H1 (cell line): ENCODE measurements at regions not wholly inside any gene's neighbourhood (a gene's known extent, or its start where the extent isn't known, plus 50 kb on each side); places are given as distances from the start of the nearest gene placed in this dataset.

ENCODE experiments used
- CTCF ChIA-PET: fragments of 300-600 bp; sonication (Branson Sonifier 250); formaldehyde crosslinking; loops from one replicate; lab custom pipeline; 2021; ENCODE audit not compliant: partially characterized antibody; lab: Charles Lee
- POLR2A ChIA-PET: fragments of 300-600 bp; sonication (Branson Sonifier 250); formaldehyde crosslinking; loops from one replicate; lab custom pipeline; 2021; ENCODE audit warnings: inconsistent platforms; ENCODE audit not compliant: partially characterized antibody; lab: Charles Lee
- DNase-seq, 2 experiments: peaks; one replicate each; pipeline versions ENCODE4 v3.0.0 to v3.0.0-alpha.2; 2010 to 2022; ENCODE audit warnings: low spot score in 2 of 2, low read depth in 1 of 2, mixed read lengths in 1 of 2
- FAIRE-seq: peaks from 2 replicates; lab custom pipeline; 2011; peaks lifted over from hg19 to GRCh38; lab: Jason Lieb, UNC
- H2AFZ ChIP-seq: 2 replicates; pipeline ENCODE4 v1.8.1; 2012; ENCODE audit warnings: low read length, inconsistent platforms
- H2AK5ac ChIP-seq: 2 replicates; pipeline ENCODE4 v1.6.1; 2013; ENCODE audit warnings: low read depth, low read length
- H2BK120ac ChIP-seq: replicated peaks from 2 replicates; pipeline ENCODE3; 2013; ENCODE audit warnings: low read depth, low read length, inconsistent platforms
- H2BK12ac ChIP-seq: 2 replicates; pipeline ENCODE4 v1.6.1; 2013; ENCODE audit warnings: low read depth, low read length
- H2BK15ac ChIP-seq: 2 replicates; pipeline ENCODE4 v1.6.1; 2013; ENCODE audit warnings: low read length
- H2BK20ac ChIP-seq: 2 replicates; pipeline ENCODE4 v1.6.1; 2013; ENCODE audit warnings: low read length
- H2BK5ac ChIP-seq: 2 replicates; pipeline ENCODE4 v1.6.1; 2013; ENCODE audit warnings: low read depth, low read length
- H3K14ac ChIP-seq: 2 replicates; pipeline ENCODE4 v1.6.1; 2013; ENCODE audit warnings: inconsistent platforms; ENCODE audit not compliant: insufficient read length
- H3K18ac ChIP-seq: 2 replicates; pipeline ENCODE4 v1.6.1; 2013; ENCODE audit warnings: low read length; ENCODE audit errors: extremely low read depth
- H3K23ac ChIP-seq: 2 replicates; pipeline ENCODE4 v1.6.1; 2013; ENCODE audit warnings: inconsistent platforms; ENCODE audit not compliant: insufficient read length
- H3K23me2 ChIP-seq: 2 replicates; pipeline ENCODE4 v1.6.1; 2013; ENCODE audit warnings: low read depth, low read length
- H3K27ac ChIP-seq: 2 replicates; pipeline ENCODE4 v1.6.1; 2011; ENCODE audit warnings: low read depth, low read length, inconsistent platforms
- H3K27me3 ChIP-seq, 4 experiments: replicated peaks in 1 of 4; 1 replicate in 1 of 4; 2 replicates in 3 of 4; pipeline versions ENCODE4 v1.6.1 to v1.8.1; 2011 to 2013; ENCODE audit warnings: low read length in 3 of 4, mild to moderate bottlenecking in 3 of 4, inconsistent platforms in 2 of 4, mixed read lengths in 2 of 4, moderate library complexity in 1 of 4; ENCODE audit not compliant: control insufficient read depth in 3 of 4, insufficient read depth in 3 of 4; ENCODE audit errors: extremely low read depth in 1 of 4
- H3K36me3 ChIP-seq, 4 experiments: 2 replicates each; pipeline versions ENCODE4 v1.6.1 to v1.8.1; 2011 to 2013; ENCODE audit warnings: mild to moderate bottlenecking in 4 of 4, low read length in 3 of 4, moderate library complexity in 2 of 4, control low read depth in 1 of 4, inconsistent platforms in 1 of 4; ENCODE audit not compliant: insufficient read depth in 4 of 4, control insufficient read depth in 2 of 4
- H3K4ac ChIP-seq: replicated peaks from 2 replicates; pipeline ENCODE3; 2013; ENCODE audit warnings: low read length, low read depth, mixed read lengths, inconsistent platforms; ENCODE audit not compliant: insufficient read length
- H3K4me1 ChIP-seq, 4 experiments: replicated peaks in 1 of 4; 1 replicate in 1 of 4; 2 replicates in 3 of 4; pipeline versions ENCODE4 v1.6.1 to v1.8.1; 2011 to 2013; ENCODE audit warnings: low read length in 3 of 4, inconsistent platforms in 2 of 4, mixed read lengths in 1 of 4; ENCODE audit not compliant: insufficient read depth in 4 of 4, control insufficient read depth in 3 of 4
- H3K4me2 ChIP-seq, 2 experiments: 2 replicates each; pipeline versions ENCODE4 v1.6.1 to v1.8.1; 2011 to 2013; ENCODE audit warnings: low read depth in 2 of 2, low read length in 2 of 2, control low read depth in 1 of 2, inconsistent platforms in 1 of 2, mild to moderate bottlenecking in 1 of 2; ENCODE audit not compliant: insufficient read depth in 1 of 2
- H3K4me3 ChIP-seq, 4 experiments: fragments of 200-600, 300-600 bp in 1 of 4; sonication (generic), shearing (Covaris generic), sonication (Bioruptor Twin) in 1 of 4; 2 replicates each; pipeline versions ENCODE4 v1.5.1 to v1.8.1; 2011 to 2016; ENCODE audit warnings: low read length in 4 of 4, low read depth in 3 of 4, control low read depth in 2 of 4, inconsistent platforms in 2 of 4, mild to moderate bottlenecking in 2 of 4, mixed read lengths in 1 of 4, moderate library complexity in 1 of 4; ENCODE audit not compliant: insufficient read depth in 2 of 4; ENCODE audit errors: extremely low read depth in 1 of 4
- H3K56ac ChIP-seq: replicated peaks from 2 replicates; pipeline ENCODE3; 2013; ENCODE audit warnings: low read depth, mild to moderate bottlenecking, mixed read lengths, low read length, inconsistent platforms; ENCODE audit not compliant: insufficient read length
- H3K79me1 ChIP-seq: 2 replicates; pipeline ENCODE4 v1.6.1; 2013; ENCODE audit warnings: low read depth, low read length, control low read depth
- H3K79me2 ChIP-seq, 2 experiments: 2 replicates each; pipeline versions ENCODE4 v1.6.1 to v1.8.1; 2012 to 2013; ENCODE audit warnings: low read length in 2 of 2, mild to moderate bottlenecking in 2 of 2, inconsistent platforms in 1 of 2; ENCODE audit not compliant: insufficient read depth in 2 of 2, control insufficient read depth in 1 of 2
- H3K9ac ChIP-seq, 4 experiments: replicated peaks in 1 of 4; 1 replicate in 1 of 4; 2 replicates in 3 of 4; pipeline versions ENCODE4 v1.6.1 to v1.8.1; 2011 to 2013; ENCODE audit warnings: low read depth in 3 of 4, low read length in 3 of 4, control low read depth in 2 of 4, mild to moderate bottlenecking in 2 of 4, moderate library complexity in 2 of 4, inconsistent platforms in 1 of 4; ENCODE audit errors: extremely low read depth in 1 of 4
- H3K9me3 ChIP-seq, 2 experiments: 2 replicates each; pipeline versions ENCODE4 v1.6.1 to v1.8.1; 2012 to 2013; ENCODE audit warnings: mild to moderate bottlenecking in 2 of 2, moderate library complexity in 2 of 2, control low read depth in 1 of 2, inconsistent platforms in 1 of 2, low read depth in 1 of 2, low read length in 1 of 2, mixed read lengths in 1 of 2; ENCODE audit not compliant: insufficient read depth in 2 of 2
- H4K20me1 ChIP-seq, 2 experiments: replicated peaks in 1 of 2; 2 replicates each; pipeline versions ENCODE3 to v1.8.1; 2011 to 2013; ENCODE audit warnings: inconsistent platforms in 2 of 2, low read length in 2 of 2, mild to moderate bottlenecking in 1 of 2; ENCODE audit not compliant: insufficient read depth in 2 of 2, control insufficient read depth in 1 of 2
- H4K5ac ChIP-seq: 2 replicates; pipeline ENCODE4 v1.6.1; 2013; ENCODE audit warnings: low read length, low read depth, mixed read lengths, inconsistent platforms; ENCODE audit not compliant: insufficient read length
- H4K8ac ChIP-seq: 2 replicates; pipeline ENCODE4 v1.8.0; 2013; ENCODE audit warnings: mild to moderate bottlenecking, moderate library complexity, low read length, inconsistent platforms; ENCODE audit not compliant: insufficient read depth; ENCODE audit errors: extremely low read depth
- H4K91ac ChIP-seq: replicated peaks from 2 replicates; pipeline ENCODE3; 2013; ENCODE audit warnings: low read length, mixed read lengths, inconsistent platforms; ENCODE audit not compliant: insufficient read length
- BRCA1 ChIP-seq: IDR thresholded peaks from 2 replicates; pipeline ENCODE4 v1.6.1; 2012; ENCODE audit warnings: low read depth, low read length, improper control_type of control experiment
- CTBP2 ChIP-seq: IDR thresholded peaks from 2 replicates; pipeline ENCODE4 v1.7.0; 2011; ENCODE audit warnings: borderline replicate concordance, mild to moderate bottlenecking, moderate library complexity, mixed read lengths, low read length; ENCODE audit not compliant: insufficient read depth, insufficient read length
- EGR1 ChIP-seq: IDR thresholded peaks from 2 replicates; pipeline ENCODE4 v1.6.1; 2011; ENCODE audit warnings: low read depth, low read length, borderline replicate concordance
- HDAC6 ChIP-seq: IDR thresholded peaks from one replicate; pipeline ENCODE4 v1.7.1; 2012; ENCODE audit warnings: low read depth, mild to moderate bottlenecking, inconsistent platforms, low read length, moderate library complexity
- KDM1A ChIP-seq: fragments of 200-600, 300-600 bp; sonication (generic); IDR thresholded peaks from 2 replicates; pipeline ENCODE4 v1.7.1; 2016; ENCODE audit warnings: mild to moderate bottlenecking, low read length, borderline replicate concordance
- RAD21 ChIP-seq, 2 experiments: IDR thresholded peaks in 1 of 2; conservative IDR thresholded peaks in 1 of 2; 2 replicates each; pipeline ENCODE4 v1.6.1; 2011; ENCODE audit warnings: low read depth in 2 of 2, low read length in 2 of 2, improper control_type of control experiment in 1 of 2, inconsistent platforms in 1 of 2, mild to moderate bottlenecking in 1 of 2, moderate library complexity in 1 of 2
- RXRA ChIP-seq: IDR thresholded peaks from 2 replicates; pipeline ENCODE4 v1.6.1; 2011; ENCODE audit warnings: low read depth, mild to moderate bottlenecking, low read length, moderate library complexity; ENCODE audit not compliant: insufficient read depth
- TEAD4 ChIP-seq: IDR thresholded peaks from 2 replicates; pipeline ENCODE4 v1.6.1; 2012; ENCODE audit warnings: low read depth, low read length, inconsistent platforms, mixed read lengths
- WGBS, 2 experiments: shearing (Covaris generic) in 1 of 2; methylation state at CpG; one replicate each; pipeline versions ENCODE4 v1.1.6 to v1.1.7; 2013 to 2015; ENCODE audit warnings: low lambda C conversion rate in 2 of 2, mixed read lengths in 2 of 2, inconsistent platforms in 1 of 2, low coverage in 1 of 2, missing lambda C conversion rate in 1 of 2; ENCODE audit not compliant: insufficient replicate concordance in 2 of 2, insufficient coverage in 1 of 2, insufficient read length in 1 of 2; ENCODE audit errors: extremely low coverage in 1 of 2, missing lambda C conversion rate in 1 of 2; 5-methylcytosine and 5-hydroxymethylcytosine counted together
- TF ChIP-seq, protein P1 (sequence below): IDR thresholded peaks from 2 replicates; pipeline ENCODE4 v1.6.1; 2012; ENCODE audit warnings: inconsistent platforms

DNA sequence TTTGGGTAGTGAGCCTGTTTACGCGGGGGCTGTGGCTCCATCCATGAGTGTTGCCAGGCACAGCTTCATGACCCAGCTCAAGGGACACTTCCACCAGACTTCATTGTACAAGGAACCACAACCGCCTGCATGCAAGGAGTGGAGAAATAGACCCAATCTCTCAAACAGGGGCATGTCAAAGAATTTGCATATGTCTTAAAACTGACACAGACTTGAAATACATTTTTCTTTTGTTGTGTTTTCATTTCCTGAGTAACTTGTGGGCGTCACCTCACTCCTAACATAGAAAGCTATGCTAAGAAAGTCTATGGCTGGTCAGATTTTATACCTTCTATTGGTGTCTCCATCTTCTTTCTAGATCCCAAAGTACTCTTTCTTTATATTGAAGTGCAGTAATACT is 266.2 kb upstream of the RNF32 start:
- no peak overlapping the region for H3K18ac ChIP-seq
- no peak overlapping the region for H3K27ac ChIP-seq
- WGBS, 2 experiments: 92% methylated on average over 4 of the region's 4 CpGs; no CpG with 5 or more reads in 1 of the 2 experiments
- H3K4ac ChIP-seq: no peak overlapping the region
- no peak overlapping the region for H3K23ac ChIP-seq
- H3K4me1 ChIP-seq: no peaks in the 10 kb centered on the region
- no peak overlapping the region for H2BK5ac ChIP-seq
- no peak overlapping the region for H2AK5ac ChIP-seq
- no peak overlapping the region for H2BK120ac ChIP-seq
- DNase-seq (no peak), FAIRE-seq (no peak)
- H3K9me3 ChIP-seq: peaks cover 10 to 11% of the 10 kb centered on the region in 2 experiments; a peak in 2 of 4 replicates
- H3K4me3 ChIP-seq: no peak overlapping the region
- no peak overlapping the region for H2AFZ ChIP-seq
- CTCF ChIA-PET: interaction anchor here (1.3 kb wide), 1 partner anchor 10 kb away, joined by 3 read pairs; no protein-coding TSS in a partner anchor
- POLR2A ChIA-PET: no interaction called here
- no peak overlapping the region for H2BK12ac ChIP-seq
- H2BK20ac ChIP-seq: no peak overlapping the region
- H4K91ac ChIP-seq: no peak overlapping the region
- H4K8ac ChIP-seq: no peak overlapping the region
- no peaks in the 10 kb centered on the region for H3K23me2 ChIP-seq
- H4K20me1 ChIP-seq: no peaks in the 10 kb centered on the region
- H3K4me2 ChIP-seq: no peak overlapping the region
- H3K27me3 ChIP-seq: no peaks in the 10 kb centered on the region
- H2BK15ac ChIP-seq: no peak overlapping the region
- H3K56ac ChIP-seq: no peak overlapping the region
- no peaks in the 10 kb centered on the region for H3K79me1 ChIP-seq
- H3K14ac ChIP-seq: no peak overlapping the region
- H4K5ac ChIP-seq: no peak overlapping the region
- no peak overlapping the region for H3K9ac ChIP-seq
- H3K79me2 ChIP-seq: no peaks in the 10 kb centered on the region
- no peaks in the 10 kb centered on the region for H3K36me3 ChIP-seq
- no peak for TF ChIP-seq RAD21 (IDR thresholded peaks at IDR 0.05 in 1 of 2, conservative IDR thresholded peaks at IDR 0.05 in 1 of 2; ENCODE audit: low read depth in 2 of 2, low read length in 2 of 2)
- no peak for TF ChIP-seq TEAD4
- no peak for TF ChIP-seq HDAC6
- no peak for TF ChIP-seq RXRA
- TF ChIP-seq CTBP2: no peak
- TF ChIP-seq, protein P1, sequence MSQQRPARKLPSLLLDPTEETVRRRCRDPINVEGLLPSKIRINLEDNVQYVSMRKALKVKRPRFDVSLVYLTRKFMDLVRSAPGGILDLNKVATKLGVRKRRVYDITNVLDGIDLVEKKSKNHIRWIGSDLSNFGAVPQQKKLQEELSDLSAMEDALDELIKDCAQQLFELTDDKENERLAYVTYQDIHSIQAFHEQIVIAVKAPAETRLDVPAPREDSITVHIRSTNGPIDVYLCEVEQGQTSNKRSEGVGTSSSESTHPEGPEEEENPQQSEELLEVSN: no peak
- no peak for TF ChIP-seq EGR1
- no peak for TF ChIP-seq BRCA1
- TF ChIP-seq KDM1A: no peak
